Parathyroid adenoma (tissue), 2 donors: ENCODE measurements at regions not wholly inside any gene's neighbourhood (a gene's known extent, or its start where the extent isn't known, plus 50 kb on each side); places are given as distances from the start of the nearest gene placed in this dataset.

Source experiments
- H2AFZ ChIP-seq: fragments of 300-600 bp; sonication (generic); one replicate; pipeline ENCODE4 v1.7.0; 2017; ENCODE audit warnings: antibody characterized with exemption, mild to moderate bottlenecking
- H3K27ac ChIP-seq: fragments of 300-600 bp; sonication (generic); one replicate; pipeline ENCODE4 v1.7.0; 2017
- H3K27me3 ChIP-seq: fragments of 300-600 bp; sonication (generic); one replicate; pipeline ENCODE4 v1.7.0; 2017; ENCODE audit warnings: low read length; ENCODE audit not compliant: control insufficient read depth, insufficient read depth
- H3K36me3 ChIP-seq: fragments of 300-600 bp; sonication (generic); one replicate; pipeline ENCODE4 v1.7.0; 2017; ENCODE audit warnings: low read length; ENCODE audit not compliant: control insufficient read depth, insufficient read depth
- H3K4me1 ChIP-seq: fragments of 300-600 bp; sonication (generic); one replicate; pipeline ENCODE4 v1.7.0; 2017; ENCODE audit warnings: control low read depth
- H3K4me2 ChIP-seq: fragments of 300-600 bp; sonication (generic); one replicate; pipeline ENCODE4 v1.7.0; 2017; ENCODE audit warnings: low read length
- H3K4me3 ChIP-seq: fragments of 300-600 bp; sonication (generic); one replicate; pipeline ENCODE4 v1.7.0; 2017; ENCODE audit warnings: low read depth, low read length
- H3K79me2 ChIP-seq: fragments of 300-600 bp; sonication (generic); one replicate; pipeline ENCODE4 v1.7.0; 2017; ENCODE audit warnings: control low read depth
- H3K9ac ChIP-seq: fragments of 300-600 bp; sonication (generic); one replicate; pipeline ENCODE4 v1.7.0; 2017; ENCODE audit warnings: mild to moderate bottlenecking
- H3K9me3 ChIP-seq: fragments of 300-600 bp; sonication (generic); one replicate; pipeline ENCODE4 v1.7.0; 2017; ENCODE audit warnings: low read length; ENCODE audit not compliant: control insufficient read depth
- CTCF ChIP-seq: fragments of 300-600 bp; sonication (generic); IDR thresholded peaks from one replicate; pipeline ENCODE4 v1.7.0; 2017; ENCODE audit warnings: antibody characterized with exemption, mild to moderate bottlenecking
- donor health status: primary hyperparathyroidism.

DNA sequence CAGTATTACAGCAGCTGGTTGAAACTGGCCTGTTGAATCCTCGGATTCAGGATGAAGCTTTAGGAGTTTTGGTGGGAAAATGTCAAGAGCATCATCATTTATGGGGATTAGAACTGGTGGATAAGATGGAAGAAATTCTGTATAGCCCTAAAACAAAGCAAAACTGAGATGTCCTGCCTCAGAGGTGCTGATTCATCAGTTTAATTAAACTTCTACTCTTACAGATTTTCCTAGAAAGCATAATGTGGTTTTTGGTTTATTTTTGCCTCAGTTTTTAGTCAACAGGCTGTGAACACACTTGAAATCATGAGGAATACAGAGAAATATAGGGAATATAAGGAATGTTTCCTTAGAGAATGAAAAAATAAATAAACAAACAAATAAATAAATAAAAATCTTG, 228.7 kb upstream of the POU3F2 start:
- H3K36me3 ChIP-seq = no peaks in the 10 kb centered on the region
- no peak overlapping the region for H3K9ac ChIP-seq
- no peaks in the 10 kb centered on the region for H3K9me3 ChIP-seq
- H3K27me3 ChIP-seq = no peaks in the 10 kb centered on the region
- no peak for TF ChIP-seq CTCF
- H3K4me2 ChIP-seq = no peak overlapping the region
- no peak overlapping the region for H3K4me3 ChIP-seq
- H3K27ac ChIP-seq = no peak overlapping the region
- H3K79me2 ChIP-seq = no peaks in the 10 kb centered on the region
- no peaks in the 10 kb centered on the region for H3K4me1 ChIP-seq
- no peak overlapping the region for H2AFZ ChIP-seq

- Histone ChIP-seq H3K36me3 (no peaks in the 10 kb centered on the region), H3K4me3 (no peak overlapping the region), H2AFZ (no peak overlapping the region), H3K9ac (no peak overlapping the region), H3K27me3 (no peaks in the 10 kb centered on the region), H3K9me3 (no peaks in the 10 kb centered on the region), H3K4me1 (no peaks in the 10 kb centered on the region), H3K79me2 (no peaks in the 10 kb centered on the region), H3K4me2 (no peak overlapping the region), H3K27ac (no peak overlapping the region)
- TF ChIP-seq CTCF = no peak
Observed at GRCh38 chr6:98627129-98627775, 207.1 kb upstream of the POU3F2 start.

GRCh38 chr6:98633886-98634285, 200.5 kb upstream of the POU3F2 start:
- Histone ChIP-seq H3K9ac (no peak overlapping the region), H2AFZ (no peak overlapping the region), H3K79me2 (no peaks in the 10 kb centered on the region), H3K36me3 (no peaks in the 10 kb centered on the region), H3K27ac (no peak overlapping the region), H3K4me2 (no peak overlapping the region), H3K4me3 (no peak overlapping the region), H3K9me3 (no peaks in the 10 kb centered on the region), H3K27me3 (no peaks in the 10 kb centered on the region), H3K4me1 (no peaks in the 10 kb centered on the region)
- no peak for TF ChIP-seq CTCF

DNA sequence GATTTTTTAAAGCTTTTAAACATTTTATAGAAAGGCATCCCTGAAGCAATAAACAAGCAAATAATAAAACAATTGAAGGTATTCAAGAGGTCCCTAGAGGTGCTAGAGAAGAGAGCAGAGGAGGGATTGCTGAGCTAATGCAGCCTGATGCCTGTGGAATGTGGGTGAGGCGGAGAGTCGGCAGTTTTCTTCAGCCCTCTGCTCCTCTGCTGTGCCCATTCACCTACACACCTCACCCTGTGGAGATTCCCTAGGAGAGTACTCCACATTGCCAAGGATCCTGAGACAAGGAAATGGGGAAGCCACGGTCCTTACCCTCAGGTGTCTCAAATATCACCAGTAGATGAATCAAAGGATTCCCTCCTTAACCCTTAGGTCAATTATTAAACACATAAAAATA, 199.8 kb upstream of the POU3F2 start:
- no peak for TF ChIP-seq CTCF
- Histone ChIP-seq H3K27me3 (no peaks in the 10 kb centered on the region), H3K4me3 (no peak overlapping the region), H3K9me3 (no peaks in the 10 kb centered on the region), H3K4me1 (no peaks in the 10 kb centered on the region), H3K9ac (no peak overlapping the region), H3K4me2 (no peak overlapping the region), H2AFZ (no peak overlapping the region), H3K27ac (no peak overlapping the region), H3K36me3 (no peaks in the 10 kb centered on the region), H3K79me2 (no peaks in the 10 kb centered on the region)

DNA sequence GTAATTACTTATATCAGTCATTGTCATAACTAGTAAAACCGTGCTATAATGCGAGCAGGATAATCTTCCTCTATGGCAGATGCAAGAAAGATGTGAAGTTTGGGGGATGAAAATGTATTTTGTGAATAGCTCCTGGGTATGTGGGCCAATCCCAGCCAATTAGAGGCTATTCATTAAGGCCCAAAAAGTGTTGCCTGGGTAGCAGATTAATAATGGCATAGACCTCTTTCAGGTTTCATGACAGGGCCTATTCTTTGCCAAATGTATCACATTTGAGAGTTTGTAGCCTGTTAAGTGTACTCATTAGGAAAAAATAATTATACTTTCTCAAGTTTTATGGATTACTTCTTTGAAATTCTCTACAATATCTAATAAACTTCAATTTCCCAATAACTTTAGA, 199.2 kb upstream of the POU3F2 start:
- H3K27ac ChIP-seq = no peak overlapping the region
- TF ChIP-seq CTCF = no peak

More for the DNA sequence above, 199.2 kb upstream of the POU3F2 start:
- no peaks in the 10 kb centered on the region for H3K9me3 ChIP-seq
- H3K4me1 ChIP-seq = no peaks in the 10 kb centered on the region
- H3K4me3 ChIP-seq = no peak overlapping the region
- H3K27me3 ChIP-seq = no peaks in the 10 kb centered on the region
- H3K4me2 ChIP-seq = no peak overlapping the region
- H3K79me2 ChIP-seq = no peaks in the 10 kb centered on the region
- no peak overlapping the region for H2AFZ ChIP-seq
- H3K36me3 ChIP-seq = no peaks in the 10 kb centered on the region
- H3K9ac ChIP-seq = no peak overlapping the region
